Natural killer cell treated with Interleukin-12 subunit alpha and Interleukin-12 subunit beta and Interleukin-15 and Interleukin-18, amount 100 ng/mL, for 72 hours (primary cell): ENCODE measurements at regions not wholly inside any gene's neighbourhood (a gene's known extent, or its start where the extent isn't known, plus 50 kb on each side); places are given as distances from the start of the nearest gene placed in this dataset.

Source experiments
- ATAC-seq, 2 donors: fragments of 150-1000 bp; cut with Tn5 transposase in 1 of 2; sonication (Bioruptor Pico), chemical (Tn5 transposase) in 1 of 2; 2 replicates each; pipeline ENCODE4 v1.10.0; 2021
- DNase-seq: peaks from one replicate; pipeline ENCODE4 v3.0.0; 2022; ENCODE audit warnings: low spot score
- H3K27ac Mint-ChIP-seq, 2 donors: 1 replicate in 1 of 2; 2 replicates in 1 of 2; pipeline ENCODE4 v1.8.0; 2022; ENCODE audit warnings: mixed read lengths in 2 of 2, mild to moderate bottlenecking in 1 of 2, moderate library complexity in 1 of 2
- H3K27me3 Mint-ChIP-seq, 2 donors: 1 replicate in 1 of 2; 2 replicates in 1 of 2; pipeline ENCODE4 v1.8.0; 2022; ENCODE audit warnings: mixed read lengths in 2 of 2
- H3K36me3 Mint-ChIP-seq: one replicate; pipeline ENCODE4 v1.8.0; 2022; ENCODE audit warnings: mixed read lengths
- H3K4me1 Mint-ChIP-seq, 2 donors: 1 replicate in 1 of 2; 2 replicates in 1 of 2; pipeline ENCODE4 v1.8.0; 2022; ENCODE audit warnings: low read depth in 2 of 2, mixed read lengths in 2 of 2, mild to moderate bottlenecking in 1 of 2
- H3K4me3 Mint-ChIP-seq: one replicate; pipeline ENCODE4 v1.8.0; 2022; ENCODE audit warnings: mixed read lengths
- H3K9me3 Mint-ChIP-seq: 2 replicates; pipeline ENCODE4 v1.8.0; 2022; ENCODE audit warnings: mixed read lengths

- H3K9me3 Mint-ChIP-seq, result no peaks in the 10 kb centered on the region
These were observed 332.7 kb downstream of the DUSP6 start for GRCh38 chr12:89019439-89020120.

GRCh38 chr12:89016970-89017778 lies 335.1 kb downstream of the DUSP6 start:
- peaks cover 0 to 2% of the 10 kb centered on the region in 2 donors for H3K27me3 Mint-ChIP-seq
- DNase-seq, result no peak
- no peak for ATAC-seq
- peaks cover 6 to 8% of the 10 kb centered on the region in 2 donors for H3K4me1 Mint-ChIP-seq
- H3K27ac Mint-ChIP-seq, result peak overlapping the region in 1 of 2 donors; percentile 65
- no peaks in the 10 kb centered on the region for H3K36me3 Mint-ChIP-seq
- no peaks in the 10 kb centered on the region for H3K9me3 Mint-ChIP-seq
- H3K4me3 Mint-ChIP-seq, result peak overlapping the region; percentile 60

More at GRCh38 chr12:89019439-89020120, 332.7 kb downstream of the DUSP6 start:
- Mint-ChIP-seq H3K27me3 (peaks cover 0 to 2% of the 10 kb centered on the region in 2 donors), H3K36me3 (no peaks in the 10 kb centered on the region), H3K27ac (no peak overlapping the region), H3K4me1 (peaks cover 6 to 8% of the 10 kb centered on the region in 2 donors), H3K4me3 (no peak overlapping the region)
- peak; percentile 85 for DNase-seq
- peak; percentile 94 to 96 for ATAC-seq

DNA sequence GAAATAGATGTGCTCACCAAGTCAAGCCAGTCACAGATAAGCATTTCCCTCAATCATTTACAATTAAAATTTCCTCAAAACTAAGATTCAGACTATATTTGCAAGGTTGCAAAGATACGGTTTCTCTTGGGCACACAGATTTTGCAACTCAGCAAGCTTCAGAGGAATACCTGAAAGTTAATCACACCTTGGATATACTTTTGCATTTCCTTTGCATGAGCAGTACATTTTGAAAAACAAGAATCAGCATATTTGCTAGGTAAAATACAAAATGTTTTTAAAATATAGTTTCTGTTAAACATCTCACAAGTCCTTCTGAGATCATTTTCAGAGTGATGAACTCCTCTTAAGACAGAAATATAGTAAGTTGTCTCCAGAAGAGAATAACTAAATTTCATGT lies 336.9 kb downstream of the DUSP6 start:
- H3K9me3 Mint-ChIP-seq, result no peaks in the 10 kb centered on the region
- DNase-seq (no peak), ATAC-seq (no peak)
- H3K27ac Mint-ChIP-seq, result no peak overlapping the region
- H3K36me3 Mint-ChIP-seq, result no peaks in the 10 kb centered on the region
- H3K27me3 Mint-ChIP-seq, result peaks cover 0 to 4% of the 10 kb centered on the region in 2 donors
- H3K4me3 Mint-ChIP-seq, result no peak overlapping the region
- H3K4me1 Mint-ChIP-seq, result peaks cover 6 to 8% of the 10 kb centered on the region in 2 donors

DNA sequence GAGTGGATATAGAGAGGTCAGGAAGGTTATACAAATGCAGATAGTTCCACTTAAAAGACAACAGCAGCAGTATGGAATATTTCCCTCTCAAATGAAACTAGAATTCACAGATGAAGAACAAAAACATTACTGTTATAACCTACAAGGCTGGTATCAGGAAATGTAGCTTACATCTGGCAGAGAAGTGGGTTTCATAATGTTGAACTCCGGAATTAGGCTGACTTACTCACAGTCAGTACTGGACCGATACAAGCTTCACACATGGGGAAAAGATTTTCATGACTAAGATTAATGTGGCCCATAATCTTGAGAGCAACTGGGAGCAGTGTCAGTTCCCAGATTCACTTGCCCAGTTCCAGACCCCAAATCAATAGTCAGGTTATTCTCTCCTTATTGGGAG lies 353.9 kb downstream of the DUSP6 start:
- no peak overlapping the region for H3K4me3 Mint-ChIP-seq
- H3K4me1 Mint-ChIP-seq, result no peaks in the 10 kb centered on the region

DNA sequence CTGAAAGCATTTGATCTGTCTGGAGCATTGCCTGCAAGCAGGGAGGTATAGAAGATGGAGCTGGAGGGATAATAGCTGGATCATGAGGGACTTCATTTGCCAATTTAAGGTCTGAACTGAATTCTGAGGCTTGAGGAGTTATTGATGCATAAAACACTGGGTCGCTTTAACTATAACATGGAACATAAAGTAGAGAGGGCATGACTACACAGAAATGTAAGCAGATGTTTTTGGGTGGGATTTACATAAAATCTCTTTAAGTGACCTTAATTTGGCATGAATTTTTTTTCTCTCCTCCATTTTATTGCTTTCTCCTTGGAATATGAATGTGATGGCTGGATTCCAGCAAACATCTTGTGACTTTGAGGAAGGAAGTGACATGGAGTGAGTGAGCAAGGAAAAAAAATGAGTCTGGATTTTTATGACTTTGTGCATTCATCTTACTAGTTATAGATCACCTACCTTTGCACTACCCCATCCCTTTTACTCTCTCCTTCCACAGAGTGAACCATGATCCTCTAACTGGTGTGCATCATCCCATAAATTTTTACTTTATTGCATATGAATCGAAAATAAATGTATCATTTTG lies 356.0 kb downstream of the DUSP6 start:
- Mint-ChIP-seq H3K4me3 (no peak overlapping the region), H3K27ac (no peak overlapping the region), H3K36me3 (no peaks in the 10 kb centered on the region), H3K9me3 (no peaks in the 10 kb centered on the region), H3K27me3 (peaks cover 23 to 49% of the 10 kb centered on the region in 2 donors), H3K4me1 (no peaks in the 10 kb centered on the region)
- no peak for DNase-seq
- no peak for ATAC-seq

More for the DNA sequence above, 353.9 kb downstream of the DUSP6 start:
- ATAC-seq (no peak), DNase-seq (no peak)
- Mint-ChIP-seq H3K27me3 (peaks cover 21 to 39% of the 10 kb centered on the region in 2 donors), H3K36me3 (no peaks in the 10 kb centered on the region), H3K9me3 (no peaks in the 10 kb centered on the region), H3K27ac (no peak overlapping the region)

GRCh38 chr12:88994971-88995370 lies 357.3 kb downstream of the DUSP6 start:
- H3K4me3 Mint-ChIP-seq, result no peak overlapping the region
- H3K36me3 Mint-ChIP-seq, result no peaks in the 10 kb centered on the region
- H3K27me3 Mint-ChIP-seq, result peaks cover 23 to 43% of the 10 kb centered on the region in 2 donors
- H3K27ac Mint-ChIP-seq, result no peak overlapping the region
- DNase-seq, result no peak
- H3K9me3 Mint-ChIP-seq, result no peaks in the 10 kb centered on the region
- no peaks in the 10 kb centered on the region for H3K4me1 Mint-ChIP-seq
- ATAC-seq, result no peak

DNA sequence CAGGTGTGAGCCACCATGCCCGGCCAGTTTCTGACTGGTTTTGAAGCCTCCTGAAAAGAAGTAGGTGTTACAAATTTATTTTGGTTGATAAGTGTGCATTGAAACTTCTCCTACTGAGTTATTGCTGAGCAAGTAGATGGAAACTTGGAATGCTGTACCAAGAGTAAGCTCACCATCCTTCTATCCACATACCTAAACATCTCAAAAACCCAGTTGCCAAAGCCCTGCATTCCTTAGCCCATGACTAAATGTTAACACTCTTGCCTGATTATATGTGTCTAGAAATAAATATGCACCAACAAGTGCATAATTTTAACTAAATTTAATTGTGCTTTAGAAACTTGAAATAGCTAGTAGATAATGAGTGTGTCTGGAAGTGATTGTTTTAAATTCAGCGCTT lies 357.8 kb downstream of the DUSP6 start:
- H3K4me3 Mint-ChIP-seq, result no peak overlapping the region
- H3K27me3 Mint-ChIP-seq, result peaks cover 18 to 39% of the 10 kb centered on the region in 2 donors

DNA sequence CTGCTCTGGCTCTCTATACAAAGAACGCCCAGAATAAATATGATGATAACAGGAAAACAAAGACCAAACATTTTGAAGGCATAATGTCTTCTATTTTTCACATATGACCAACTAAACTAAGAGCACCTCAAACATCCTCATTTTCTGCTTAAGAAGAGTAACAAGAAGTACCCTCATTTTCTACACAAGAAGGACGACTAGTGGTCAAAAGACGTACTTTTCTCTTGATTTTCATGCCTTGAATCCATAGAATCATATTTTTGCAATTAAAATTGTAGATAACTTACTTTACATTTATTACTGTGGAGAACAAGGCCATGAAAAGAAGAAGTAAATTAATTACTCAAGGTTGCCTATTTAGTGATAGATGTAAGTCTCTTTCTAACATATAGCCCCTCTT lies 358.6 kb downstream of the DUSP6 start:
- Mint-ChIP-seq H3K36me3 (no peaks in the 10 kb centered on the region), H3K27ac (no peak overlapping the region), H3K27me3 (peaks cover 18 to 38% of the 10 kb centered on the region in 2 donors), H3K4me3 (no peak overlapping the region), H3K4me1 (no peaks in the 10 kb centered on the region), H3K9me3 (no peaks in the 10 kb centered on the region)
- DNase-seq, result no peak
- ATAC-seq, result no peak

More for the DNA sequence above, 357.8 kb downstream of the DUSP6 start:
- H3K36me3 Mint-ChIP-seq, result no peaks in the 10 kb centered on the region
- H3K27ac Mint-ChIP-seq, result no peak overlapping the region
- DNase-seq, result no peak
- H3K9me3 Mint-ChIP-seq, result no peaks in the 10 kb centered on the region
- no peak for ATAC-seq
- no peaks in the 10 kb centered on the region for H3K4me1 Mint-ChIP-seq

GRCh38 chr12:88986056-88986455 lies 366.2 kb downstream of the DUSP6 start:
- H3K4me3 Mint-ChIP-seq, result no peak overlapping the region
- H3K9me3 Mint-ChIP-seq, result peaks cover 3% of the 10 kb centered on the region
- no peaks in the 10 kb centered on the region for H3K36me3 Mint-ChIP-seq
- DNase-seq, result no peak
- no peak for ATAC-seq
- no peaks in the 10 kb centered on the region for H3K4me1 Mint-ChIP-seq
- peaks cover 28 to 52% of the 10 kb centered on the region in 2 donors for H3K27me3 Mint-ChIP-seq
- no peak overlapping the region for H3K27ac Mint-ChIP-seq

GRCh38 chr12:88985631-88986030 lies 366.7 kb downstream of the DUSP6 start:
- H3K4me3 Mint-ChIP-seq, result no peak overlapping the region
- no peak overlapping the region for H3K27ac Mint-ChIP-seq

GRCh38 chr12:88985011-88985410 lies 367.3 kb downstream of the DUSP6 start:
- Mint-ChIP-seq H3K36me3 (no peaks in the 10 kb centered on the region), H3K9me3 (peaks cover 3% of the 10 kb centered on the region), H3K4me3 (no peak overlapping the region), H3K4me1 (no peaks in the 10 kb centered on the region), H3K27ac (no peak overlapping the region), H3K27me3 (peaks cover 28 to 55% of the 10 kb centered on the region in 2 donors)
- DNase-seq (no peak), ATAC-seq (no peak)

More at GRCh38 chr12:88985631-88986030, 366.7 kb downstream of the DUSP6 start:
- Mint-ChIP-seq H3K27me3 (peaks cover 24 to 51% of the 10 kb centered on the region in 2 donors), H3K4me1 (no peaks in the 10 kb centered on the region), H3K36me3 (no peaks in the 10 kb centered on the region), H3K9me3 (peaks cover 3% of the 10 kb centered on the region)
- ATAC-seq (peak in 1 of 2 donors; percentile 6), DNase-seq (no peak)

GRCh38 chr12:88982694-88983093 lies 369.6 kb downstream of the DUSP6 start:
- H3K4me1 Mint-ChIP-seq, result no peaks in the 10 kb centered on the region

DNA sequence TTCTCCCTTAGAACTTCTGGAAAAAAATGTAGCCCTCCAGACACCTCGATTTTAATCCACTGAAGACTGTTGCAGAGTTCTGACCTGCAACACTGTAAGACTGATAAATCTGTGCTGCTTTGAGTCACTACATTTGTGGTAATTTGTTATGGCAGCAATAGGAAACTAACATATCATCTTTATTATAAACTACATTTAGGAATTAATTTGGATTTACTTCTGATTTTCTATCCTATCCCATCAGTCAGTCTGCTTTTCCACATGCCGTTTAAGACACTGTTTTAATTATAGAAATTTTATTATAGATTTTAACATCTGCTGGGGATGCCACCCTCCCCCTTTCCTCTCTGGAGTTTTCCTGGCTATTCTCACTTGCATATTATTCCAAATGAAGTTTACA lies 375.2 kb downstream of the DUSP6 start:
- Mint-ChIP-seq H3K27ac (no peak overlapping the region), H3K36me3 (no peaks in the 10 kb centered on the region), H3K9me3 (no peaks in the 10 kb centered on the region), H3K27me3 (peaks cover 21 to 38% of the 10 kb centered on the region in 2 donors), H3K4me1 (no peaks in the 10 kb centered on the region), H3K4me3 (no peak overlapping the region)
- no peak for ATAC-seq
- no peak for DNase-seq

More at GRCh38 chr12:88982694-88983093, 369.6 kb downstream of the DUSP6 start:
- H3K36me3 Mint-ChIP-seq, result no peaks in the 10 kb centered on the region
- H3K27me3 Mint-ChIP-seq, result peaks cover 35 to 65% of the 10 kb centered on the region in 2 donors
- no peak for ATAC-seq
- no peak overlapping the region for H3K4me3 Mint-ChIP-seq
- H3K27ac Mint-ChIP-seq, result no peak overlapping the region
- peaks cover 3% of the 10 kb centered on the region for H3K9me3 Mint-ChIP-seq
- no peak for DNase-seq

DNA sequence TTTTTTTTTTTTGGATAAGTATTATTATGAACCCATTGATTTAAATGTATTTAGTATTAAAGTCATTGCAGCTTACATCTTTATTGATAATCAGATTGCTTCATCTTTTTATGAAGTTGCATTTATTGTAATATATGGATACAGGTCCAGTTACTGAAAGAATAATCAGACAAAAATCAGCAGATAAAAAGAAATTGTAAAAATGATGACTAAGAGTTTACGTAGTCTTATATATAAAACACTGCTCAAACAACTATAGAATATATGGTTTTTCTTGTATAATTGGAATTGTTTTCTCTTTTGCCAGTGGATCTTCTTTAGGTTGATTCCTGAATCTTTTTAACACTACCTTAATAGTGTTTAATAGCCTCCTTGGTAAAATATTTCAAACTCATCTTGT lies 378.3 kb downstream of the DUSP6 start:
- H3K4me1 Mint-ChIP-seq, result no peaks in the 10 kb centered on the region
- peaks cover 9 to 18% of the 10 kb centered on the region in 2 donors for H3K27me3 Mint-ChIP-seq
- H3K36me3 Mint-ChIP-seq, result no peaks in the 10 kb centered on the region
- DNase-seq (no peak), ATAC-seq (no peak)
- H3K4me3 Mint-ChIP-seq, result no peak overlapping the region
- H3K9me3 Mint-ChIP-seq, result no peaks in the 10 kb centered on the region
- no peak overlapping the region for H3K27ac Mint-ChIP-seq
